CD8-positive, alpha-beta memory T cell (primary cell): ENCODE measurements at regions not wholly inside any gene's neighbourhood (a gene's known extent, or its start where the extent isn't known, plus 50 kb on each side); places are given as distances from the start of the nearest gene placed in this dataset.

ENCODE experiments used
- CTCF ChIA-PET: fragments of 350-600 bp; sonication (Branson Sonifier 250); formaldehyde crosslinking; loops from one replicate; lab custom pipeline; 2021; ENCODE audit warnings: antibody characterized with exemption; lab: Charles Lee
- POLR2A ChIA-PET: fragments of 350-600 bp; sonication (Branson Sonifier 250); formaldehyde crosslinking; loops from one replicate; lab custom pipeline; 2021; ENCODE audit warnings: antibody characterized with exemption; lab: Charles Lee
- DNase-seq, 5 donors: peaks; one replicate each; pipeline versions ENCODE4 v3.0.0 to v3.0.0-alpha.2; 2020 to 2022; ENCODE audit warnings: mixed read lengths in 1 of 5
- H3K27ac ChIP-seq: one replicate; pipeline ENCODE4 v1.7.0; 2013; ENCODE audit warnings: low read depth, mild to moderate bottlenecking, low read length, moderate library complexity
- H3K27me3 ChIP-seq: 2 replicates; pipeline ENCODE4 v1.7.0; 2013; ENCODE audit warnings: low read length, mild to moderate bottlenecking; ENCODE audit not compliant: insufficient read depth, poor library complexity, severe bottlenecking
- H3K36me3 ChIP-seq: 2 replicates; pipeline ENCODE4 v1.7.0; 2013; ENCODE audit warnings: mild to moderate bottlenecking, low read length, moderate library complexity; ENCODE audit not compliant: insufficient read depth
- H3K4me1 ChIP-seq: 2 replicates; pipeline ENCODE4 v1.7.0; 2013; ENCODE audit warnings: mild to moderate bottlenecking, low read length, moderate library complexity; ENCODE audit not compliant: insufficient read depth
- H3K4me3 ChIP-seq: 2 replicates; pipeline ENCODE4 v1.7.0; 2013; ENCODE audit warnings: mild to moderate bottlenecking, low read length
- H3K9me3 ChIP-seq: 2 replicates; pipeline ENCODE4 v1.7.0; 2013; ENCODE audit warnings: mild to moderate bottlenecking, low read length
- H3K27ac Mint-ChIP-seq, 8 donors: one replicate each; pipeline ENCODE4 v1.8.0; 2020 to 2021; ENCODE audit warnings: mixed read lengths in 8 of 8, mild to moderate bottlenecking in 6 of 8, inconsistent platforms in 3 of 8, moderate library complexity in 3 of 8
- H3K27me3 Mint-ChIP-seq, 2 donors: one replicate each; pipeline ENCODE4 v1.8.0; 2020 to 2021; ENCODE audit warnings: mixed read lengths in 2 of 2, mild to moderate bottlenecking in 1 of 2, moderate library complexity in 1 of 2
- H3K36me3 Mint-ChIP-seq, 3 donors: one replicate each; pipeline ENCODE4 v1.8.0; 2020 to 2021; ENCODE audit warnings: mixed read lengths in 3 of 3, inconsistent platforms in 1 of 3, mild to moderate bottlenecking in 1 of 3
- H3K4me1 Mint-ChIP-seq, 3 donors: one replicate each; pipeline ENCODE4 v1.8.0; 2020 to 2021; ENCODE audit warnings: mixed read lengths in 3 of 3, inconsistent platforms in 1 of 3, mild to moderate bottlenecking in 1 of 3
- H3K4me3 Mint-ChIP-seq, 7 donors: one replicate each; pipeline ENCODE4 v1.8.0; 2020 to 2021; ENCODE audit warnings: mixed read lengths in 7 of 7, mild to moderate bottlenecking in 6 of 7, moderate library complexity in 4 of 7, inconsistent platforms in 2 of 7
- H3K9me3 Mint-ChIP-seq, 5 donors: one replicate each; pipeline ENCODE4 v1.8.0; 2020 to 2022; ENCODE audit warnings: mixed read lengths in 5 of 5, mild to moderate bottlenecking in 3 of 5, moderate library complexity in 2 of 5, inconsistent platforms in 1 of 5

- H3K9me3 ChIP-seq: no peaks in the 10 kb centered on the region
- CTCF ChIA-PET: interaction anchor here (0.8 kb wide), 1 partner anchor 14 kb away, joined by 3 read pairs; no protein-coding TSS in a partner anchor
- H3K9me3 Mint-ChIP-seq: no peaks in the 10 kb centered on the region
These were observed 144.0 kb downstream of the ZNF281 start for GRCh38 chr1:200265881-200266280.

GRCh38 chr1:200265104-200265503, 144.7 kb downstream of the ZNF281 start:
- H3K27me3 Mint-ChIP-seq: peaks cover 3 to 17% of the 10 kb centered on the region in 2 donors
- no peak overlapping the region for H3K27ac Mint-ChIP-seq
- peaks cover 4% of the 10 kb centered on the region for H3K27me3 ChIP-seq
- H3K4me3 ChIP-seq: no peak overlapping the region
- CTCF ChIA-PET: interaction anchor here (0.8 kb wide), 1 partner anchor 14 kb away, joined by 3 read pairs; no protein-coding TSS in a partner anchor
- H3K9me3 ChIP-seq: no peaks in the 10 kb centered on the region
- no peaks in the 10 kb centered on the region for H3K9me3 Mint-ChIP-seq
- H3K4me1 ChIP-seq: no peaks in the 10 kb centered on the region
- peaks cover 0 to 6% (median 4%) of the 10 kb centered on the region in 3 donors for H3K4me1 Mint-ChIP-seq
- H3K36me3 ChIP-seq: no peaks in the 10 kb centered on the region
- H3K4me3 Mint-ChIP-seq: no peak overlapping the region
- H3K36me3 Mint-ChIP-seq: no peaks in the 10 kb centered on the region
- no peak overlapping the region for H3K27ac ChIP-seq
- POLR2A ChIA-PET: no interaction called here
- no peak for DNase-seq

More at GRCh38 chr1:200265881-200266280, 144.0 kb downstream of the ZNF281 start:
- Histone ChIP-seq H3K4me3 (no peak overlapping the region), H3K36me3 (no peaks in the 10 kb centered on the region), H3K27ac (no peak overlapping the region), H3K27me3 (peaks cover 4% of the 10 kb centered on the region), H3K4me1 (no peaks in the 10 kb centered on the region)
- no peak for DNase-seq
- Mint-ChIP-seq H3K27ac (no peak overlapping the region), H3K4me3 (no peak overlapping the region), H3K4me1 (peaks cover 0 to 6% (median 4%) of the 10 kb centered on the region in 3 donors), H3K36me3 (no peaks in the 10 kb centered on the region), H3K27me3 (peaks cover 3 to 9% of the 10 kb centered on the region in 2 donors)
- POLR2A ChIA-PET: no interaction called here

DNA sequence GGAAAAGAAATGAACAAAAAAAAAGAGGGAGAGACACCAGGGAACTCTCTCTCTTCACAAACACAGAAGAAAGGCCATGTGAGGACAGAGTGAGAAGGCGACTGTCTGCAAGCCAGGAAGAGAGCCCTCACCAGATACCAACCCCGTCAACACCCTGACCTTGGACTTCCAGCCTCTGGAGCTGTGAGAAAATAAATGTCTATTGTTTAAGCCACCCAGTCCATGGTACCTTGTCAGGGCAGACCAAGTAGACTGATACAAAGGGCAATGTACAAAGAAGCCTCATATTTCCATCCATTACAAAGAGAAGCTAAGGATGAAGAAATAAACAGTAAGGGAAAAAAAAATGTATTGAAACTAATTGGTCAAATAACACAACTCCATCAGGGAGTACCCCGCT, 146.6 kb downstream of the ZNF281 start:
- H3K4me3 Mint-ChIP-seq: no peak overlapping the region
- Histone ChIP-seq H3K36me3 (no peaks in the 10 kb centered on the region), H3K27me3 (peaks cover 4% of the 10 kb centered on the region), H3K27ac (no peak overlapping the region), H3K9me3 (no peaks in the 10 kb centered on the region), H3K4me1 (no peaks in the 10 kb centered on the region), H3K4me3 (no peak overlapping the region)
- CTCF ChIA-PET: interaction anchor here (2.2 kb wide), 1 partner anchor 18 kb away, joined by 6 read pairs; no protein-coding TSS in a partner anchor
- H3K36me3 Mint-ChIP-seq: no peaks in the 10 kb centered on the region
- POLR2A ChIA-PET: no interaction called here
- no peaks in the 10 kb centered on the region for H3K9me3 Mint-ChIP-seq
- no peak for DNase-seq
- H3K4me1 Mint-ChIP-seq: peaks cover 0 to 6% (median 4%) of the 10 kb centered on the region in 3 donors
- no peak overlapping the region for H3K27ac Mint-ChIP-seq
- peaks cover 3 to 20% of the 10 kb centered on the region in 2 donors for H3K27me3 Mint-ChIP-seq

- H3K9me3 Mint-ChIP-seq: no peaks in the 10 kb centered on the region
- H3K27ac Mint-ChIP-seq: no peak overlapping the region
- DNase-seq: no peak
- Histone ChIP-seq H3K36me3 (no peaks in the 10 kb centered on the region), H3K27me3 (peaks cover 4% of the 10 kb centered on the region), H3K9me3 (no peaks in the 10 kb centered on the region), H3K4me1 (no peaks in the 10 kb centered on the region), H3K4me3 (no peak overlapping the region), H3K27ac (no peak overlapping the region)
- POLR2A ChIA-PET: no interaction called here
- CTCF ChIA-PET: interaction anchor here (2.2 kb wide), 1 partner anchor 19 kb away, joined by 6 read pairs; no protein-coding TSS in a partner anchor
- H3K27me3 Mint-ChIP-seq: peaks cover 3 to 20% of the 10 kb centered on the region in 2 donors
- H3K4me3 Mint-ChIP-seq: peak overlapping the region in 2 of 7 donors; percentile 13 to 20
- H3K4me1 Mint-ChIP-seq: peaks cover 0 to 6% (median 4%) of the 10 kb centered on the region in 3 donors
- no peaks in the 10 kb centered on the region for H3K36me3 Mint-ChIP-seq
These were observed 147.4 kb downstream of the ZNF281 start for GRCh38 chr1:200262326-200262965.

GRCh38 chr1:200260597-200261335, 149.1 kb downstream of the ZNF281 start:
- Histone ChIP-seq H3K4me3 (no peak overlapping the region), H3K36me3 (no peaks in the 10 kb centered on the region), H3K4me1 (no peaks in the 10 kb centered on the region), H3K27ac (no peak overlapping the region), H3K27me3 (peaks cover 4% of the 10 kb centered on the region), H3K9me3 (no peaks in the 10 kb centered on the region)
- no peaks in the 10 kb centered on the region for H3K36me3 Mint-ChIP-seq
- no peaks in the 10 kb centered on the region for H3K9me3 Mint-ChIP-seq
- no peak for DNase-seq
- no peak overlapping the region for H3K27ac Mint-ChIP-seq
- H3K4me1 Mint-ChIP-seq: peaks cover 0 to 6% (median 4%) of the 10 kb centered on the region in 3 donors
- CTCF ChIA-PET: no interaction called here
- no peak overlapping the region for H3K4me3 Mint-ChIP-seq
- peaks cover 3 to 29% of the 10 kb centered on the region in 2 donors for H3K27me3 Mint-ChIP-seq
- POLR2A ChIA-PET: no interaction called here

- Histone ChIP-seq H3K4me1 (no peaks in the 10 kb centered on the region), H3K27me3 (peaks cover 4% of the 10 kb centered on the region), H3K4me3 (no peak overlapping the region), H3K36me3 (no peaks in the 10 kb centered on the region), H3K27ac (no peak overlapping the region), H3K9me3 (no peaks in the 10 kb centered on the region)
- Mint-ChIP-seq H3K27ac (no peak overlapping the region), H3K4me3 (no peak overlapping the region), H3K4me1 (peaks cover 0 to 6% (median 4%) of the 10 kb centered on the region in 3 donors), H3K27me3 (peaks cover 7 to 29% of the 10 kb centered on the region in 2 donors), H3K9me3 (no peaks in the 10 kb centered on the region), H3K36me3 (no peaks in the 10 kb centered on the region)
- DNase-seq: peak in 1 of 5 donors; percentile 3
- ChIA-PET CTCF (interaction anchor here (1.0 to 1.7 kb wide), 2 partner anchors 18 to 122 kb away, joined by 3 read pairs; no protein-coding TSS in a partner anchor), POLR2A (interaction anchor here (0.5 kb wide), 1 partner anchor 24 kb away, joined by 4 read pairs; no protein-coding TSS in a partner anchor)
These were observed 151.1 kb downstream of the ZNF281 start for GRCh38 chr1:200258447-200259375.

DNA sequence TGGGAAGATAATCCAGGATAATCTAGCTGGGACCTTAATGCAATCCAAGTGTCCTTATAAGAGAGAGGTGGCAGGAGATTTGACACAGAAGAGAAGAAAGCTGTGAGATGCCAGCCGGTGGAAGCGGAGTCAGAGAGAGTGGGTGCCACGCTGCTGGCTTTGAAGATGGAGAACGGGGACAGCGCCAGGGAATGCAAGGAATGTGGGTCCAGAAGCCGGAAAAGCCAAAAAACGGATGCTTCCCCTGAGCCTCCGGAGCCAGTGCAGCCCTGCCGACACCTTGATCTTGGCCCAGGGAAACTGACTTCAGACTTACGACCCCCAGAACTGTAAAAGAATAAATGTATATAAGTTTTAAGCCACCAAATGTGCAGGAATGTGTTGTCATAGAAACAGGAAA, 152.6 kb downstream of the ZNF281 start:
- Mint-ChIP-seq H3K36me3 (no peaks in the 10 kb centered on the region), H3K27me3 (peaks cover 5 to 26% of the 10 kb centered on the region in 2 donors), H3K4me1 (peaks cover 0 to 2% (median under 1%) of the 10 kb centered on the region in 3 donors), H3K27ac (no peak overlapping the region), H3K4me3 (no peak overlapping the region), H3K9me3 (no peaks in the 10 kb centered on the region)
- ChIA-PET CTCF (interaction anchor here (1.7 kb wide), 1 partner anchor 17 kb away, joined by 3 read pairs; no protein-coding TSS in a partner anchor), POLR2A (no interaction called here)
- Histone ChIP-seq H3K4me3 (no peak overlapping the region), H3K27me3 (no peaks in the 10 kb centered on the region), H3K27ac (no peak overlapping the region), H3K4me1 (no peaks in the 10 kb centered on the region), H3K9me3 (no peaks in the 10 kb centered on the region), H3K36me3 (no peaks in the 10 kb centered on the region)
- DNase-seq: no peak
